ENCODE measurements at regions not wholly inside any gene's neighbourhood (a gene's known extent, or its start where the extent isn't known, plus 50 kb on each side); places are given as distances from the start of the nearest gene placed in this dataset.

- intact Hi-C loops (cut with DNase I): no loop called here
- no peak overlapping the region for H3K27ac ChIP-seq
- no peak overlapping the region for H3K4me3 ChIP-seq
- H3K4me1 ChIP-seq: no peaks in the 10 kb centered on the region
- no peak for DNase-seq
- no peaks in the 10 kb centered on the region for H3K36me3 ChIP-seq
- H3K9me3 ChIP-seq: no peaks in the 10 kb centered on the region
- no peaks in the 10 kb centered on the region for H3K27me3 ChIP-seq
- TF ChIP-seq POLR2AphosphoS5 (IDR thresholded peaks at IDR 0.05) (no peak), CTCF (IDR thresholded peaks at IDR 0.05) (no peak), EP300 (IDR thresholded peaks at IDR 0.05) (no peak), POLR2A (IDR thresholded peaks at IDR 0.05) (no peak)
- WGBS, 2 donors: 80 to 95% methylated on average over 2 of the region's 2 CpGs
Measured at GRCh38 chr7:25353196-25353595, 124.9 kb upstream of the NPVF start.

GRCh38 chr7:25353732-25354131 is 125.4 kb upstream of the NPVF start:
- 90 to 96% methylated on average over 4 of the region's 4 CpGs for WGBS, 2 donors
- TF ChIP-seq CTCF (IDR thresholded peaks at IDR 0.05) (no peak), POLR2AphosphoS5 (IDR thresholded peaks at IDR 0.05) (no peak), POLR2A (IDR thresholded peaks at IDR 0.05) (no peak), EP300 (IDR thresholded peaks at IDR 0.05) (no peak)

GRCh38 chr7:25356534-25357151 is 128.4 kb upstream of the NPVF start:
- no peaks in the 10 kb centered on the region for H3K36me3 ChIP-seq
- TF ChIP-seq POLR2A (IDR thresholded peaks at IDR 0.05) (no peak), EP300 (IDR thresholded peaks at IDR 0.05) (no peak), POLR2AphosphoS5 (IDR thresholded peaks at IDR 0.05) (no peak), CTCF (IDR thresholded peaks at IDR 0.05) (no peak)
- WGBS, 2 donors: 81 to 92% methylated on average over 4 of the region's 4 CpGs

More at GRCh38 chr7:25353732-25354131, 125.4 kb upstream of the NPVF start:
- DNase-seq: no peak
- Histone ChIP-seq H3K9me3 (no peaks in the 10 kb centered on the region), H3K4me3 (no peak overlapping the region), H3K27me3 (no peaks in the 10 kb centered on the region), H3K36me3 (no peaks in the 10 kb centered on the region), H3K27ac (no peak overlapping the region), H3K4me1 (no peaks in the 10 kb centered on the region)
- intact Hi-C loops (cut with DNase I): no loop called here

GRCh38 chr7:25358926-25359325 is 130.6 kb upstream of the NPVF start:
- no peaks in the 10 kb centered on the region for H3K9me3 ChIP-seq
- no peak for TF ChIP-seq POLR2AphosphoS5 (IDR thresholded peaks at IDR 0.05)
- no peak for TF ChIP-seq POLR2A (IDR thresholded peaks at IDR 0.05)
- H3K4me3 ChIP-seq: no peak overlapping the region
- H3K27ac ChIP-seq: no peak overlapping the region
- H3K36me3 ChIP-seq: no peaks in the 10 kb centered on the region
- 76 to 78% methylated on average over 6 of the region's 6 CpGs for WGBS, 2 donors
- no peaks in the 10 kb centered on the region for H3K4me1 ChIP-seq
- no peak for DNase-seq
- no peaks in the 10 kb centered on the region for H3K27me3 ChIP-seq
- intact Hi-C loops (cut with DNase I): no loop called here

More at GRCh38 chr7:25356534-25357151, 128.4 kb upstream of the NPVF start:
- DNase-seq: no peak
- H3K9me3 ChIP-seq: no peaks in the 10 kb centered on the region
- intact Hi-C loops (cut with DNase I): no loop called here
- H3K27ac ChIP-seq: no peak overlapping the region
- no peak overlapping the region for H3K4me3 ChIP-seq
- no peaks in the 10 kb centered on the region for H3K27me3 ChIP-seq
- no peaks in the 10 kb centered on the region for H3K4me1 ChIP-seq

GRCh38 chr7:25359471-25360059 is 131.3 kb upstream of the NPVF start:
- Histone ChIP-seq H3K9me3 (no peaks in the 10 kb centered on the region), H3K27me3 (no peaks in the 10 kb centered on the region), H3K27ac (no peak overlapping the region), H3K4me1 (no peaks in the 10 kb centered on the region), H3K4me3 (no peak overlapping the region), H3K36me3 (no peaks in the 10 kb centered on the region)
- TF ChIP-seq POLR2AphosphoS5 (IDR thresholded peaks at IDR 0.05) (no peak), POLR2A (IDR thresholded peaks at IDR 0.05) (no peak), EP300 (IDR thresholded peaks at IDR 0.05) (no peak), CTCF (IDR thresholded peaks at IDR 0.05) (no peak)
- WGBS, 2 donors: 11 to 43% methylated on average over 9 of the region's 9 CpGs
- intact Hi-C loops (cut with DNase I): no loop called here
- no peak for DNase-seq

Data from sigmoid colon (tissue), 6 donors.